ENCODE measurements at regions not wholly inside any gene's neighbourhood (a gene's known extent, or its start where the extent isn't known, plus 50 kb on each side); places are given as distances from the start of the nearest gene placed in this dataset.

DNA sequence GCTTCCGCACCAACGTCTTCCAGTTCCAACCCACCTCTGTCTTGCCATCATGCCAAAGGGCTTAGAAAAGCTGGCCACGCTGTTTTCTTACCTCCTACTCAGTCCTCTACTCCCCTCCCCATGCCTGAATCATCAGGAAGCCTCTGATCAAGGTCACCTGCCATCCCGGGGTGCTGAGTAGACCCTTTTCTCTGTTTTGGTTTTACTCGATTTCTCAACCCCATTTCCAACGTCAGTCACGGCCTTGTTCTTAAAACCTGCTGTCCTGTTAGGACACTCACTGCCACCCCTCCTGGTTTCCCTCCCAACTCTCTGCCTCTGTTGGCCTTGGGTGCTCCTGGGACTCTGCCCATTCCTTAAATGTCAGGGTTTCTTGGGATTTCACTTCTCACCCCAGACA lies 350.1 kb downstream of the FOXO1 start:
- Histone ChIP-seq H3K36me3 (ENCODE audit: control insufficient read depth in 2 of 2, extremely low read depth in 1 of 2, insufficient read depth in 2 of 2, low read length in 2 of 2) (no peaks in the 10 kb centered on the region), H3K79me2 (ENCODE audit: control insufficient read depth, insufficient read depth, low read length) (no peaks in the 10 kb centered on the region), H2AFZ (ENCODE audit: control insufficient read depth, low read length) (no peak overlapping the region), H3K9ac (ENCODE audit: control insufficient read depth, extremely low read depth, insufficient read depth, low read length) (no peak overlapping the region), H3K9me3 (ENCODE audit: control insufficient read depth, low read depth, low read length) (no peaks in the 10 kb centered on the region), H3K27ac (ENCODE audit: control insufficient read depth, insufficient read depth, low read length) (no peak overlapping the region), H3K9me1 (ENCODE audit: control insufficient read depth, extremely low read depth, insufficient read depth, low read length) (no peaks in the 10 kb centered on the region), H3K4me2 (ENCODE audit: control insufficient read depth, extremely low read depth, insufficient read depth, low read depth, low read length) (no peak overlapping the region), H3K4me1 (ENCODE audit: control insufficient read depth, extremely low read depth, insufficient read depth, low read length) (peaks cover 12% of the 10 kb centered on the region), H4K20me1 (ENCODE audit: control insufficient read depth, extremely low read depth, insufficient read depth, low read length) (no peaks in the 10 kb centered on the region), H3K27me3 (ENCODE audit: control insufficient read depth, extremely low read depth, insufficient read depth, low read length) (no peaks in the 10 kb centered on the region), H3K4me3 (ENCODE audit: control insufficient read depth in 2 of 3, extremely low read depth in 1 of 3, insufficient read depth in 2 of 3, low read depth in 1 of 3, low read length in 3 of 3) (no peak overlapping the region)
- no peak for FAIRE-seq
- TF ChIP-seq, protein P1, sequence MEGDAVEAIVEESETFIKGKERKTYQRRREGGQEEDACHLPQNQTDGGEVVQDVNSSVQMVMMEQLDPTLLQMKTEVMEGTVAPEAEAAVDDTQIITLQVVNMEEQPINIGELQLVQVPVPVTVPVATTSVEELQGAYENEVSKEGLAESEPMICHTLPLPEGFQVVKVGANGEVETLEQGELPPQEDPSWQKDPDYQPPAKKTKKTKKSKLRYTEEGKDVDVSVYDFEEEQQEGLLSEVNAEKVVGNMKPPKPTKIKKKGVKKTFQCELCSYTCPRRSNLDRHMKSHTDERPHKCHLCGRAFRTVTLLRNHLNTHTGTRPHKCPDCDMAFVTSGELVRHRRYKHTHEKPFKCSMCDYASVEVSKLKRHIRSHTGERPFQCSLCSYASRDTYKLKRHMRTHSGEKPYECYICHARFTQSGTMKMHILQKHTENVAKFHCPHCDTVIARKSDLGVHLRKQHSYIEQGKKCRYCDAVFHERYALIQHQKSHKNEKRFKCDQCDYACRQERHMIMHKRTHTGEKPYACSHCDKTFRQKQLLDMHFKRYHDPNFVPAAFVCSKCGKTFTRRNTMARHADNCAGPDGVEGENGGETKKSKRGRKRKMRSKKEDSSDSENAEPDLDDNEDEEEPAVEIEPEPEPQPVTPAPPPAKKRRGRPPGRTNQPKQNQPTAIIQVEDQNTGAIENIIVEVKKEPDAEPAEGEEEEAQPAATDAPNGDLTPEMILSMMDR (optimal IDR thresholded peaks at IDR 0.05 in 1 of 3, IDR thresholded peaks at IDR 0.05 in 1 of 3, conservative IDR thresholded peaks at IDR 0.05 in 1 of 3; ENCODE audit: extremely low read depth in 1 of 3, insufficient read depth in 2 of 3, low read length in 3 of 3) = no peak
- no peak for TF ChIP-seq EZH2 (IDR thresholded peaks at IDR 0.05; ENCODE audit: low read length)
- dilution Hi-C loops (cut with MboI; ENCODE audit: extremely low pct_ligation_motif_present, low sequenced_read_pairs) = no loop called here
- no peak for DNase-seq (ENCODE audit: low read depth, low spot score)

DNA sequence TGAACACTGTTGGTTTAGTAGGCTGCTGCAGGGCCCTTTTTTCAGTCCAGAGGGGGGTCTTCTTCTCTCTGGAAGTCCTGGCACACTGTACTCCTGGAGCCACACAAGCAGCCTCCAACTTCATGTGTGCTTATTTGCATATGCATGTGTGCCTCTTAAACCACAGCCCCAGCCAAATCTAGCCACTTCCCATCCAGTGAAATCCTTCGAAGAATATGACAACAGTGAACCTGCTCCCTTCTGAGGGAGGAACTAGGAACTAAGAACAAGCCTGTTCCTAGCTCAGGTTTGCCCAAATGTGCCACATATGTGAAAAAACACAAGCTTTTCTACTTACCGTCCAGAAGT lies 348.5 kb downstream of the FOXO1 start:
- Histone ChIP-seq H3K4me1 (ENCODE audit: control insufficient read depth, extremely low read depth, insufficient read depth, low read length) (peaks cover 12% of the 10 kb centered on the region), H3K79me2 (ENCODE audit: control insufficient read depth, insufficient read depth, low read length) (no peaks in the 10 kb centered on the region), H3K27me3 (ENCODE audit: control insufficient read depth, extremely low read depth, insufficient read depth, low read length) (no peaks in the 10 kb centered on the region), H3K27ac (ENCODE audit: control insufficient read depth, insufficient read depth, low read length) (no peak overlapping the region), H3K9ac (ENCODE audit: control insufficient read depth, extremely low read depth, insufficient read depth, low read length) (no peak overlapping the region), H3K36me3 (ENCODE audit: control insufficient read depth in 2 of 2, extremely low read depth in 1 of 2, insufficient read depth in 2 of 2, low read length in 2 of 2) (no peaks in the 10 kb centered on the region), H3K9me1 (ENCODE audit: control insufficient read depth, extremely low read depth, insufficient read depth, low read length) (no peaks in the 10 kb centered on the region), H3K9me3 (ENCODE audit: control insufficient read depth, low read depth, low read length) (no peaks in the 10 kb centered on the region), H3K4me3 (ENCODE audit: control insufficient read depth in 2 of 3, extremely low read depth in 1 of 3, insufficient read depth in 2 of 3, low read depth in 1 of 3, low read length in 3 of 3) (no peak overlapping the region), H2AFZ (ENCODE audit: control insufficient read depth, low read length) (no peak overlapping the region), H4K20me1 (ENCODE audit: control insufficient read depth, extremely low read depth, insufficient read depth, low read length) (no peaks in the 10 kb centered on the region), H3K4me2 (ENCODE audit: control insufficient read depth, extremely low read depth, insufficient read depth, low read depth, low read length) (no peak overlapping the region)
- FAIRE-seq (no peak), DNase-seq (ENCODE audit: low read depth, low spot score) (no peak)
- TF ChIP-seq, protein P1 (optimal IDR thresholded peaks at IDR 0.05 in 1 of 3, IDR thresholded peaks at IDR 0.05 in 1 of 3, conservative IDR thresholded peaks at IDR 0.05 in 1 of 3; ENCODE audit: extremely low read depth in 1 of 3, insufficient read depth in 2 of 3, low read length in 3 of 3) = no peak
- TF ChIP-seq EZH2 (IDR thresholded peaks at IDR 0.05; ENCODE audit: low read length) = no peak
- dilution Hi-C loops (cut with MboI; ENCODE audit: extremely low pct_ligation_motif_present, low sequenced_read_pairs) = no loop called here

All from keratinocyte (primary cell).